ENCODE measurements at regions not wholly inside any gene's neighbourhood (a gene's known extent, or its start where the extent isn't known, plus 50 kb on each side); places are given as distances from the start of the nearest gene placed in this dataset.

- DNase-seq = peak; percentile 75 to 79
- H3K27ac ChIP-seq = peak overlapping the region in 6 of 10 donors; percentile 17 to 59 (median 42)
- no peak for TF ChIP-seq CTCF (IDR thresholded peaks at IDR 0.05)
- H3K4me3 ChIP-seq = no peak overlapping the region
- H3K36me3 ChIP-seq = no peaks in the 10 kb centered on the region
- H3K4me1 ChIP-seq = peaks cover 5 to 46% (median 28%) of the 10 kb centered on the region in 9 donors
- 39 to 53% methylated on average over 6 of the region's 6 CpGs for WGBS, 2 donors
- H3K27me3 ChIP-seq = no peaks in the 10 kb centered on the region
- intact Hi-C loops (cut with DNase I) = loop anchor here in 4 of 10 donors (5.0 kb wide), 3 partner anchors 41 to 51 kb away; partner anchors contain the start of gene FAM43A (in 1 of the 4)
- peak; percentile 89 to 98 (median 96) for ATAC-seq
- H3K9me3 ChIP-seq = peaks cover 0 to 29% (median 0%) of the 10 kb centered on the region in 11 donors
These were observed 52.8 kb downstream of the FAM43A start for GRCh38 chr3:194738254-194739093.

DNA sequence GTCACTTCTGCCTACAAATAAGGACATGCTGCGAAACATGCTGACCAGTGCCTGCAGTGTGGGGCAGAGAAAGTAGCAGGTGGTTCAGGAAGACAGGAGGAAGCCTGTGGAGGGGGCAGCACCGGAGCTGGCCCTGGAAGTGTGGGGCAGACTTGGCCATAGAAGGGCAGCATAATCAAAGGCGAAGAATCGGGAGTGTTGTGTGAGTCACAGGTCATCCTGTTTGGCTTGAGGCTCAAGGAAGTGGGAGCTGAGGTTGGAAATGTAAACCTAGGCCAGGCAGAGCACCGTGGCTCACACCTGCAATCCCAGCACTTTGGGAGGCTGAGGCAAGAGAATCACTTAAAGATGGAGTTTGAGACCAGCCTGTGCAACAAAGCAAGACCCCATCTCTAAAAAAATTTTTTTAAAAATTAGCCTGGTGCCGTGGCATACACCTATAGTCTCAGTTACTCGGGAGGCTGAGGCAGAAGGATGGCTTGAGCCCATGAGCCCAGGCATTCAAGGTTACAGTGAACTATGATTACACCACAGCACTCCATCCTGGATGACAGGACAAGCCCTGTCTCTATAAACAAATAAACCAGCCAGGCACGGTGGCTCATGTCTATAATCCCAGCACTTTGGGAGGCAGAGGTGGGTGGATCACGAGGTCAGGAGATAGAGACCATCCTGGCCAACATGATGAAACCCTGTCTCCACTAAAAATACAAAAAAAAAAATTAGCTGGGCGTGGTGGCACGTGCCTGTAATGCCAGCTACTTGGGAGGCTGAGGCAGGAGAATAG lies 54.0 kb downstream of the FAM43A start:
- Histone ChIP-seq H3K4me3 (no peak overlapping the region), H3K4me1 (peaks cover 5 to 46% (median 28%) of the 10 kb centered on the region in 9 donors), H3K36me3 (no peaks in the 10 kb centered on the region), H3K9me3 (peaks cover 0 to 28% (median 0%) of the 10 kb centered on the region in 11 donors), H3K27ac (no peak overlapping the region), H3K27me3 (no peaks in the 10 kb centered on the region)
- intact Hi-C loops (cut with DNase I) = loop anchor here in 4 of 10 donors (5.0 kb wide), 3 partner anchors 42 to 52 kb away; partner anchors contain the start of gene FAM43A (in 1 of the 4)
- no peak for TF ChIP-seq CTCF (IDR thresholded peaks at IDR 0.05)
- ATAC-seq (peak in 5 of 8 donors; percentile 16 to 39 (median 27)), DNase-seq (no peak)
- 74 to 77% methylated on average over 11 of the region's 11 CpGs for WGBS, 2 donors

- ATAC-seq (peak in 2 of 8 donors; percentile 17 to 39), DNase-seq (no peak)
- H3K4me1 ChIP-seq = peaks cover 5 to 46% (median 28%) of the 10 kb centered on the region in 9 donors
- 45 to 50% methylated on average over 16 of the region's 16 CpGs for WGBS, 2 donors
- H3K27me3 ChIP-seq = no peaks in the 10 kb centered on the region
- no peaks in the 10 kb centered on the region for H3K36me3 ChIP-seq
- H3K9me3 ChIP-seq = peaks cover 0 to 15% (median 0%) of the 10 kb centered on the region in 11 donors
- H3K4me3 ChIP-seq = no peak overlapping the region
- no peak for TF ChIP-seq CTCF (IDR thresholded peaks at IDR 0.05)
- intact Hi-C loops (cut with DNase I) = no loop called here
- no peak overlapping the region for H3K27ac ChIP-seq
These were observed 55.3 kb downstream of the FAM43A start for GRCh38 chr3:194740859-194741491.

- Histone ChIP-seq H3K27me3 (no peaks in the 10 kb centered on the region), H3K4me3 (no peak overlapping the region), H3K9me3 (peaks cover 0 to 8% (median 0%) of the 10 kb centered on the region in 11 donors), H3K27ac (no peak overlapping the region), H3K36me3 (no peaks in the 10 kb centered on the region), H3K4me1 (peaks cover 5 to 46% (median 28%) of the 10 kb centered on the region in 9 donors)
- 76 to 79% methylated on average over 7 of the region's 7 CpGs for WGBS, 2 donors
- intact Hi-C loops (cut with DNase I) = no loop called here
- DNase-seq = no peak
- ATAC-seq = no peak
- no peak for TF ChIP-seq CTCF (IDR thresholded peaks at IDR 0.05)
These were observed 56.2 kb downstream of the FAM43A start for GRCh38 chr3:194741916-194742315.

All from heart right ventricle (tissue), 16 donors.